HepG2 (cell line): ENCODE measurements at regions not wholly inside any gene's neighbourhood (a gene's known extent, or its start where the extent isn't known, plus 50 kb on each side); places are given as distances from the start of the nearest gene placed in this dataset.

Experiments
- ATAC-seq: fragments of 200-7000 bp; cut with Tn5 transposase; 3 replicates; pipeline ENCODE4 v1.9.1; 2020; ENCODE audit warnings: mild to moderate bottlenecking, moderate library complexity
- BruUV-seq: library from RNA; stranded (reverse); fragments of 400-500 nt; replicated peaks from 2 replicates; lab custom pipeline; 2021; lab: Mats Ljungman, UMichigan
- CTCF ChIA-PET: fragments of 300-600 bp; formaldehyde crosslinking; extraction: SDS; loops from one replicate; lab custom pipeline; 2021; ENCODE audit warnings: low total read pairs, inconsistent platforms, low intra/inter-chr PET ratio; lab: Yijun Ruan, JAX
- POLR2A ChIA-PET: fragments of 350-600 bp; sonication (Branson Sonifier 250); formaldehyde crosslinking; loops from one replicate; lab custom pipeline; 2020; ENCODE audit warnings: antibody characterized with exemption, inconsistent platforms; lab: Yijun Ruan, JAX
- DNase-seq: peaks from one replicate; pipeline ENCODE4 v3.0.0-alpha.2; 2015; ENCODE audit warnings: low spot score
- FAIRE-seq: peaks from 3 replicates; lab custom pipeline; 2011; peaks lifted over from hg19 to GRCh38; lab: Jason Lieb, UNC
- H2AFZ ChIP-seq: one replicate; pipeline ENCODE4 v1.6.1; 2011; ENCODE audit warnings: low read length, inconsistent platforms
- H3K27ac ChIP-seq: fragments of 300-600 bp; 3 replicates; pipeline ENCODE4 v1.8.0; 2011; ENCODE audit warnings: mixed run types, mild to moderate bottlenecking, mixed read lengths, low read length, inconsistent platforms; ENCODE audit not compliant: insufficient read depth; ENCODE audit errors: extremely low read length
- H3K27me3 ChIP-seq, 2 experiments: fragments of 200-600 bp in 1 of 2; 2 replicates in 1 of 2; 3 replicates in 1 of 2; pipeline versions ENCODE4 v1.6.0 to v1.8.0; 2011; ENCODE audit warnings: low read length in 2 of 2, mild to moderate bottlenecking in 2 of 2, moderate library complexity in 2 of 2, inconsistent platforms in 1 of 2; ENCODE audit not compliant: insufficient read depth in 2 of 2, control insufficient read depth in 1 of 2
- H3K36me3 ChIP-seq, 2 experiments: fragments of 200-600 bp in 1 of 2; replicated peaks in 1 of 2; 2 replicates in 1 of 2; 3 replicates in 1 of 2; pipeline versions ENCODE4 v1.5.1 to v1.8.0; 2011; ENCODE audit warnings: low read length in 2 of 2, inconsistent platforms in 1 of 2; ENCODE audit not compliant: insufficient read depth in 2 of 2, control insufficient read depth in 1 of 2
- H3K4me1 ChIP-seq: 2 replicates; pipeline ENCODE4 v1.5.1; 2012; ENCODE audit warnings: low read length, inconsistent platforms; ENCODE audit not compliant: insufficient read depth
- H3K4me2 ChIP-seq: 2 replicates; pipeline ENCODE4 v1.6.0; 2011; ENCODE audit warnings: low read depth, low read length, inconsistent platforms
- H3K4me3 ChIP-seq, 3 experiments: fragments of 200-600 bp in 1 of 3; sonication (generic), shearing (Covaris generic) in 1 of 3; replicated peaks in 1 of 3; 2 replicates each; pipeline ENCODE4 v1.5.1; 2011 to 2016; ENCODE audit warnings: low read length in 3 of 3, inconsistent platforms in 2 of 3, low read depth in 2 of 3, mild to moderate bottlenecking in 2 of 3, control low read depth in 1 of 3, mixed read lengths in 1 of 3; ENCODE audit not compliant: insufficient read depth in 1 of 3
- H3K79me2 ChIP-seq: one replicate; pipeline ENCODE4 v1.6.1; 2011; ENCODE audit warnings: low read length, inconsistent platforms; ENCODE audit not compliant: insufficient read depth
- H3K9ac ChIP-seq: 2 replicates; pipeline ENCODE4 v1.6.0; 2011; ENCODE audit warnings: mild to moderate bottlenecking, low read depth, low read length, inconsistent platforms; ENCODE audit not compliant: insufficient read depth
- H3K9me3 ChIP-seq: 2 replicates; pipeline ENCODE4 v1.5.1; 2012; ENCODE audit warnings: mild to moderate bottlenecking, low read length
- H4K20me1 ChIP-seq: 2 replicates; pipeline ENCODE4 v1.6.0; 2011; ENCODE audit warnings: inconsistent platforms, mild to moderate bottlenecking, low read length, moderate library complexity; ENCODE audit not compliant: insufficient read depth
- DZIP1 ChIP-seq: sonication (generic); formaldehyde crosslinking; IDR thresholded peaks from 2 replicates; pipeline ENCODE4 v1.5.0; 2020; ENCODE audit warnings: mild to moderate bottlenecking, missing genetic modification reagents
- LRRFIP1 ChIP-seq: sonication (generic); formaldehyde crosslinking; conservative IDR thresholded peaks from 2 replicates; pipeline ENCODE4 v1.4.0; 2020; ENCODE audit warnings: missing genetic modification reagents
- MNT ChIP-seq: fragments of 450-650 bp; IDR thresholded peaks from 2 replicates; pipeline ENCODE4 v1.6.1; 2016
- TBP ChIP-seq: sonication (generic); formaldehyde crosslinking; IDR thresholded peaks from 2 replicates; pipeline ENCODE4 v1.5.0; 2020; ENCODE audit warnings: missing genetic modification reagents
- XRCC5 ChIP-seq: fragments of 200-400 bp; formaldehyde crosslinking; optimal IDR thresholded peaks from 2 replicates; pipeline ENCODE3; 2017; ENCODE audit warnings: mild to moderate bottlenecking, low read length
- ZBTB3 ChIP-seq: sonication (generic); formaldehyde crosslinking; IDR thresholded peaks from 2 replicates; pipeline ENCODE4 v1.4.0; 2020; ENCODE audit warnings: low read depth, mild to moderate bottlenecking, moderate library complexity, missing genetic modification reagents, borderline replicate concordance
- ZNF546 ChIP-seq: sonication (generic); formaldehyde crosslinking; conservative IDR thresholded peaks from 2 replicates; pipeline ENCODE4 v1.8.1; 2023; ENCODE audit warnings: mild to moderate bottlenecking, missing genetic modification reagents
- ZNF788 ChIP-seq: sonication (generic); formaldehyde crosslinking; IDR thresholded peaks from 2 replicates; pipeline ENCODE4 v1.5.0; 2020; ENCODE audit warnings: mild to moderate bottlenecking, missing genetic modification reagents, borderline replicate concordance
- ZNF841 ChIP-seq: sonication (generic); formaldehyde crosslinking; IDR thresholded peaks from 2 replicates; pipeline ENCODE4 v1.8.1; 2023; ENCODE audit warnings: missing genetic modification reagents, borderline replicate concordance
- WGBS: methylation state at CpG from one replicate; pipeline ENCODE4 v1.1.6; 2017; ENCODE audit warnings: low lambda C conversion rate; 5-methylcytosine and 5-hydroxymethylcytosine counted together
- in situ Hi-C: cut with HindIII; loops from 2 replicates; pipeline ENCODE4 v1.10.0; 2017; ENCODE audit warnings: low pct_unique_long_range_greater_than_20kb; ENCODE audit not compliant: extremely low pct_ligation_motif_present
- intact Hi-C: fragments of 100-400 bp; cut with micrococcal nuclease; formaldehyde crosslinking; loops from one replicate; pipeline ENCODE4 v1.10.0; 2022; ENCODE audit not compliant: unreplicated experiment

GRCh38 chr3:13702286-13702685, 153.4 kb downstream of the FBLN2 start:
- ChIA-PET POLR2A (no interaction called here), CTCF (no interaction called here)
- in situ Hi-C loops = no loop called here
- Histone ChIP-seq H3K27me3 (peaks cover 0 to 10% of the 10 kb centered on the region in 2 experiments; a peak in 3 of 5 replicates), H3K9me3 (no peaks in the 10 kb centered on the region), H3K27ac (no peak overlapping the region), H4K20me1 (no peaks in the 10 kb centered on the region), H3K4me3 (no peak overlapping the region), H3K4me2 (no peak overlapping the region), H3K4me1 (no peaks in the 10 kb centered on the region), H3K9ac (no peak overlapping the region), H3K79me2 (no peaks in the 10 kb centered on the region), H2AFZ (no peak overlapping the region), H3K36me3 (no peaks in the 10 kb centered on the region)
- DNase-seq (no peak), ATAC-seq (no peak), FAIRE-seq (no peak)
- TF ChIP-seq XRCC5 = no peak
- TF ChIP-seq MNT = peak; percentile 12; the same call in 1 of the 2 replicates
- intact Hi-C loops = no loop called here
- no TSS peak for BruUV-seq
- WGBS = 2% methylated on average over 7 of the region's 7 CpGs

GRCh38 chr3:13700889-13701288, 152.0 kb downstream of the FBLN2 start:
- ATAC-seq (no peak), DNase-seq (no peak), FAIRE-seq (no peak)
- no peak overlapping the region for H3K27ac ChIP-seq
- H3K27me3 ChIP-seq = peaks cover 0 to 19% of the 10 kb centered on the region in 2 experiments; a peak in 3 of 5 replicates
- H3K4me2 ChIP-seq = no peak overlapping the region
- H2AFZ ChIP-seq = no peak overlapping the region
- ChIA-PET CTCF (no interaction called here), POLR2A (no interaction called here)
- in situ Hi-C loops (no loop called here), intact Hi-C loops (no loop called here)
- TF ChIP-seq ZBTB3 (CRISPR knock-in tag) (no peak), ZNF546 (CRISPR knock-in tag) (no peak), ZNF841 (CRISPR knock-in tag) (no peak), ZNF788 (CRISPR knock-in tag) (no peak), LRRFIP1 (no peak), DZIP1 (no peak), TBP (no peak)
- H3K36me3 ChIP-seq = no peaks in the 10 kb centered on the region
- WGBS = 49% methylated on average over 3 of the region's 8 CpGs
- no peaks in the 10 kb centered on the region for H4K20me1 ChIP-seq
- no peak overlapping the region for H3K4me3 ChIP-seq
- no peaks in the 10 kb centered on the region for H3K9me3 ChIP-seq
- H3K9ac ChIP-seq = no peak overlapping the region
- H3K4me1 ChIP-seq = no peaks in the 10 kb centered on the region
- H3K79me2 ChIP-seq = no peaks in the 10 kb centered on the region
- BruUV-seq = no TSS peak
